Forelimb muscle (tissue), 1 donor: ENCODE measurements at regions not wholly inside any gene's neighbourhood (a gene's known extent, or its start where the extent isn't known, plus 50 kb on each side); places are given as distances from the start of the nearest gene placed in this dataset.

ENCODE experiments used
- DNase-seq: peaks from one replicate; pipeline ENCODE4 v3.0.0-alpha.2; 2013; ENCODE audit warnings: low read depth

DNA sequence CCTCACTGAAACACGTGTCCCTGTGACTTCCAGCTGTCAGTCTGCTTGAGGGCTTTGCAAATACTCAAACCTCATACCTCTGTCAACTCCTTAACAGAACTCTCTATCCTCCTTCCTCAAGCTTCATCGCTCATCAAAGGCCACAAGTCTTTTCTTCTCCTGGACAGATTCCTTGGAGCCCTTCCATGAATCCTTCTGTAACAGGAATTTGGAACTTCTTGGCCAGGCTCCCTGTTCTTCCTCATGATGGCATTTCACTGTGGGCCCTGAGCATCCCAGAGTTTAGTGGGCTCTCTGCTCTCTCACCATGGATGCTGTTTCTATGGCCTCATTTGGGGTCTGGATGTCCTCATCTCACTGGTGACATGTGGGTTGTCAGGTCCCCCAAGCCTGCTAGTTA, 105.0 kb upstream of the TLE3 start:
- DNase-seq: no peak

GRCh38 chr15:70201425-70201775, 103.7 kb upstream of the TLE3 start:
- no peak for DNase-seq

GRCh38 chr15:70200511-70201424, 103.1 kb upstream of the TLE3 start:
- DNase-seq: no peak

- DNase-seq: no peak
Measured at GRCh38 chr15:70199540-70200410, 102.1 kb upstream of the TLE3 start.

- DNase-seq: no peak
Measured at GRCh38 chr15:70199124-70199482, 101.4 kb upstream of the TLE3 start.

DNA sequence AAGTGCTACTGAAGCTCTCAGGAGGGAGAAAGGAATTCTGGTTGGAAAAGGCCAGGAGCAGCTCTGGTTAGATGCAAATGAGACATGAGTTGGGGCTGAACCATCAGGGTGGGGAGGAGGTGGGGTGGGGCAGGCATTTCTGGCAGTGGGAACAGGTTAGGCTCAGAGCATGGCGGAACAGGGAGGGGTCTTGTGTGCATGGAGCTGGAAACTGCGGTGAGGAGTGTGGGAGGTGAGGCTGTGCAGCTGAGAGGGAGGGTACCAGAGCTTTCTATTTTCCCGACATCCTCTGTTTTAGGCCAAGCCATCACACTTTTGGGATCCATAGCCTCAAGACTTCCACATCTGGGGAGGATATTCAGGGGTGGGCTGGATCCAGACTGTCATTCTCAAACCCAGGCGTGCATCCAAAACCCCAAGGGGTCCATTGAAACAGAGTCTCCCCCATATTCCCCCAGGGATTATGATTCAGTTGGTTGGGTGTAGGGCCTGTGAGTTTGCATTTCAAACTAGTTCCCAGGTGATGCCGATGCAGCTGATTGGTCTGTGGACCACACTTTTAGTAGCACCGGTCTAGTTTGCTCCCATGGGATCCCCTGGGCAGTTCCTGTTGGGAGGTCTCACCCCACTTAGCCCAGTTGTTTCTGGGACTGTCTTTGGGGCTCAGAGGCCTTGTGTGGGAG, 100.9 kb upstream of the TLE3 start:
- DNase-seq: no peak

- DNase-seq: no peak
Measured at GRCh38 chr15:70197945-70198361, 100.2 kb upstream of the TLE3 start.

DNA sequence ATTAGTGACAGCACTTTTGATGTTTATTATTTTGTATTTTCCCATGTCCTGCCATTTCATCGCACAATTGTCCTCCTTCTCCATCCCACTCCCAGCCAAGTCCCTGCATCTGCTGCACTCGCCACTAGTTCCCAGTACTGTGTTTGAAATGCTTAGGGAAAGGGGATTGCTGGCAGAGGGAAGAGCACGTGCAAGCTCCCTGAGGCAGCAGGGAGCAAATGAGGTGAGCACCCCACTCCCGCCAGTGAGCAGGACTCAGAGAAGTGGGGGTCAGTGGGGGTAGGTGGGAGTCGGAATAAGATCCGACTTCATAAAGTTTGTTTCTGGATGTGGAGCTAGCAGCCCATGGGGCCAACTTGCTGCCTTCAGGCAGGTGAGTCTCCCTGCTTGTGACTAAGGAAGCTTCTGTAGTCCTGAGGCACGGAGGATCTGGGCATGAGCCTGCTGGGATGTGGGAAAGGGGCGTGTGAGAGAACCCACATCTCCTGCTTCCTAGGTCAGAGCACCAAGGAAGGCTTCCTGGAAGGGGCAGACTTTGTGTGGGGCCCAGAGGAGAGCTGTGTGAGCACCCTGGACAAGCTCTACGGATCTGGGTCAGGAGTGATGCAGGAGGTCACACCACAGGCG, 99.7 kb upstream of the TLE3 start:
- DNase-seq: no peak

DNA sequence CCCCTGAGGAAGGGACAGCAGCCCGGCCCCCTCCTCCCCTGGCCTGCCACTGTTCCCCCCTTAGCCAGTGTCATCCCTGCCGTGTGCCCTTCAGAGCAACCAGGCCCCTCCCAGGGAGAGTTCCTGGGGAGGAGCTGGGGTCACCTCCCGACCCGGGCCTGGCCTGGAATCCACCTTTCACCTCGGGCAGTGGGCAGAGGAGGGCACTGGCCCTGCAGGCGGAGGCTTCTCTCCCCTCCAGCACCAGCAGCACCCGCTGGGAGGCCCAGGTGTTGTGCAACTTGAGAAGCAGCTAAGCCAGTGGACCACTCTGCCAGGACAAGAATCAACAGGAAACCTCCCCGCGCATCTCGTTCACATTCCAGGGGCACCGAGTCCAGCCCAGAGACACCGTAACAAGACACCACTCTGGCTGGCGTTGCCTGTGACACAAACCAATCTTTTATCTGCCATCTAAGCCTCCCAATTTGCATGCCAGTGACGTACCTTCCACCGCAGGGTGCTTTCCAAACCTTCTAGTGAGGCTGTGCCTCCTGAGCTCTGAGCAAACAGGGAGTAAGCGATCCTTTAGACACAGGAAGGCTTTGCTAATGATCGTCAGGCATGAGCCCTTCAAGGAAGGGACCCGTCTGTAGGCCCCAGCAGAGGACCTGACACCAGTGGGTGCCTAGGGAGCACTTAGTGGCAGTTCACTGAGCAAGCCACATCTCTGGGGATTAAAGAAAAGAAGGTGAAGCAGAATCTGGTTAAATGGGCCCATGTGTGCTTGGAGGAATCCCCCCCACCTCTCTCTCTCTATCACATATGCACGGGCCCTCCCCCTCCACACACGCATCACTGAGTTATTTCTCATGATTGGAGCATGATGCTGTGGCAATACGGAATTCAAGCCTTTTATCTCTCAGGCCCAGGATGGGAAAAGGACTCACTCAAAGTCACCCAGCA, 98.9 kb upstream of the TLE3 start:
- DNase-seq: no peak

DNA sequence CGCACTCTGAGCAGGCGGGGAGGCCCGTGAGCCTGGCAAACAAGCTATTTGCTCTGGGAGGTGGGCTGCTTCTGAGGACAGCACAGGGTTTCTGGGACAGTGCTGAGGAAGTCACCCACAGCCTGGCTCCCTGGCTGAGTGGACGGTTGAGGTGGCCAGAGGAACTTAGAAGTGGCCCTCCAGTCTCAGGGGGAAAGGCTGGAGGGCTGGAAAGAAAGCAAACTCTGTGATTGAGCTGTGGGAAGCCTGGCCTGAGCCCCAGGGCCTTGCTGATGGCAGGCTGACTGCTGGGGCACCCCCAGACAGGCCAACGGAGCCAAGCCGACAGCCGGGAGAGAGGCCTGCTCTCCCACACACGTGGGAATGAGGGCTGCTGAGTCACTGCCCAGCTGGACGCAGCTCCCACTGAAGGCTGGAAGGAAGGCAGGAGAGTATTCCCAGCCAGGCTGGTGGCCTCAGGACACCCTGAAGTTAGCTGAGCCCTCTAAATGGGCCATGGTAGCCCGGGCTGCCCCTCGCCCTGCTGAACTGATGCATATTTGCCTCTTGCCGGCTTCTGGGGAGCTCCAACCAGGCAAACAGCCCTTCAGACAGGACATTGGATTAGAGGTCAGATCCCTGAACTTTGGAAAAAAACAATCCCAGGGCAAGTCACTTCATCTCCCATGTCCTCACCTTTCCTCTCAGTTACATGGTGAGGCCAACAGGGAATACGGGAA, 98.0 kb upstream of the TLE3 start:
- no peak for DNase-seq

- DNase-seq: no peak
Measured at GRCh38 chr15:70195171-70195570, 97.5 kb upstream of the TLE3 start.

DNA sequence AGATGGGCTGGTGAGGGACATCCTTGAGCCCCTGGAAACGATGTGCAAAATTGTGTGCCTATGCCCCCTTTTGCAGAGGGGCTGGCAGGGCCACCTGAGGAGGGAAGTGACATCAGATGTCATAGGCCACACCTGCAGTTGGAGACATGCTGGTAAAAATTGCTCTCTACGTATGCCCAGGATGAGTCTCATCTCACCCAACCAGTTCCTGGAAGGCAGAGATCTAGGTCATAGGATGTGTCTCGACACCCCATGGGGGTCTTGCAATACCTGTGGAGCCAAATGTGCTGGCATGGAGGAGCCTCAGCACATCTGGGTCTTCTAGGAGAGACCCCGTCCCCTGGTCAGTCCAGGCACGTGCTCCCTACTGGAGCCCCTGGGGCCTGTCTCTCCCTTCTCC, 96.5 kb upstream of the TLE3 start:
- no peak for DNase-seq

DNA sequence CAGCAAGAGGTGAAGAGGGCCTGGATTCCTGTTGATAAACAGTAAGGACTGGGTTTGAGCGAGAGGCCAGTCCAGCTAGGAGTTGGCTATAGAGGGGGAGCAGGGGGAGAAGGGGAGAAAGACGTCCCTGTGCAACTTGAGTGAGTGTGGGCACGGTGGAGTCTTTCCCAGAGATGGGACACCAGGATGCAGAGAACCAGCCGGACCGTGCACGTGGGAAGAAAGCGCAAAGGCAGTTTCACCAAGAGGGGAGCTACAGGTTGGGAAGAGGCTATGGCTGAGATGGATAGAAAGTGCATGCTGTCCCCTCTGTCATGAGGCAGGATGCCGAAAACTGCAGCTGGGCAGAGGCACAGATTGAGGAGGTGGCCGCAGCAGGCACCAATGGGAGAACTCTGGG, 96.0 kb upstream of the TLE3 start:
- no peak for DNase-seq

DNA sequence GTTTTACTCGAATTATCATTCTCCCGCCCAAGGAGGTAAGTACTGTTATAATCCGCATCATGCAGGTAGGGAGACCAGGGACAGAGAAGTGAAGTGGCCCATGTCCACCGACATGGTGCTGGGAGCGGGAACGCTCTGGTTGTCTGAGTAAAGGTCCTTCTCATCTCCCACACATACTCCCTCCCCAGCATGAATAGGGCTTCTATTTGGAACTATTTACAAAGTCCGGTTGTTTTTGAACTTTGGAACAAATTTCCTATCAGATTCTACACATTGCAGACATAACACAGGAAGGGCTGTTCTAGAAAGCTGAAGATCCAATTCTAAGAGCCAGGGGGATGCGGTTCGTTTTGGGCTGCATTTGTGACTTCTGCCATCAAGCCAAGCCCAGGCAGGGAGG, 94.8 kb upstream of the TLE3 start:
- DNase-seq: no peak

DNA sequence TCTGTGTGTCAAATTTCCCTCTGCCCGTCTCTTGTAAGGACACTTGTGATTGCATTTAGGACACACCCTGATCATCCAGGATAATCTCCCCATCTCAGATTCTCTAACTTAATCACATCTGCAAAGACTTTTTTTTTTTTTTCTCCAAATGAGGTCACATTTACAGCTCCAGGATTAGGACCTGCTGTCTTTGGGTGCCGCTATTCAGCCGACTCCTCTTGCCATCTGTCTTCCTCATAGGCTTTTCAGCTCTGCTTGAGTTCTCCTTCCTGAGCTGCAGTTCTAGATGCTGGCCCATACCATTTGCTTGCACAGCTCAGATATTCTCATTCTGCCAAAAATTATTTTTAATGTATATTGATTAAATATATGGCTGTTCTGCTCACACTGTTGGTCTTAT, 94.3 kb upstream of the TLE3 start:
- DNase-seq: no peak

DNA sequence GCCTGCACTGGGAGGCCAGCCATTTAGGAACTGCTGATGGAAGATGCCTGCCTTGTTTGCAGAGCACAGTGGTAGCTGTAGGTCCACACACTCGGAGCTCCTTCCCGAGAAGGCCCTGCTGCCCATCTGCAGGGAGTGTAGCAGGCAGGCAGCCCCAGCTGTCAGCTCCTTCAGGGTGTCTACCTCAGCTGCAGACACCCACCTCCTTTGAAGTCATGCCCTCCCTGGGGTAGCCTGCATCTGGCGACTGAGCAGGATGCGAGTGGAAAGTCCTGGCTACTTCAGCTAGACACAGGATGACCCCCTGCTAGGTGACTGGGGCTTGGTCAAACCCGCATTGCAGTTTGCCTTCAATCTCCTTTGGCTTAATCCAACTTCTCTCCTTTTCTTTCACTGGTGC, 93.2 kb upstream of the TLE3 start:
- no peak for DNase-seq

DNA sequence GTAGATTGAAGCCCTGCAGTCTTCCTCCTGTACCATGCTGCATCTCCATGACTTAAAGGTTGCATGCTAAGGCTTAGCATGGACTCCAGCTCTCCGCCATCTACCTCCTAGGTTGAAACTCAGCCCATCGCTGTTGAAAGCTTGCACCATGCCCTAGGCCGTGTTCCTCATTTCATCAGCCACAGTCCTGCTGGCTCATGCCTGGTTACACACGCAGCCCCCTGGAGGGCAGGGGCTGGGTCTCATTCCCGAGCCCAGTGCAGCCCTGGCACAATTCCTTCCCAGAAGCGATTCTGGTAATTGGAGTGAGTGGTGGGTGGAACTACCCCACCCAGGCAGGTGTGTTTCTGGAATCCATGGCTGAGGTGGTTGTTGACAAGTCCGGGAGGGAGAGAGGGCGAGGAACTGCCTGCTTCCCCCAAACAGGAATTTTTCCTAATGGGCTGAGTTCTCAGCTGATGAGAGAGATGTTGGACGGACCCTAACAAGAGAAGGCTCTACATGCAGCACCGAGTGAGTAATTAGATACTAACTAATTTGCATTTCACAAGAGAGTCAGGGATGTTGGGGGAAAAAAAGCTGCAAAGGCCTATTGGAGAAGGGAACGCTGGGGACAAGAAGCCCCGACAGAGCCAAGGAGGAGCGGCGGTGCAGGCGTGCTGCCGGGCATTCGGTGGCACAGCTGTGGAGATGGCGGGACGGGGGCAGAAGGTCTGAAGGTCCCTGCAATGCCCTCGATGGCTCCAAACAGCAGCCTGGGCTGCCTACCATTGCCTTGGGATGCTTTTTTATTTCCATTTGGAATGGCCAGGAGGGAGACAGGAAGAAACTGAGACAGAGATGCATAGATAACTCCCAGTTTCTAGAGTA, 92.3 kb upstream of the TLE3 start:
- no peak for DNase-seq

DNA sequence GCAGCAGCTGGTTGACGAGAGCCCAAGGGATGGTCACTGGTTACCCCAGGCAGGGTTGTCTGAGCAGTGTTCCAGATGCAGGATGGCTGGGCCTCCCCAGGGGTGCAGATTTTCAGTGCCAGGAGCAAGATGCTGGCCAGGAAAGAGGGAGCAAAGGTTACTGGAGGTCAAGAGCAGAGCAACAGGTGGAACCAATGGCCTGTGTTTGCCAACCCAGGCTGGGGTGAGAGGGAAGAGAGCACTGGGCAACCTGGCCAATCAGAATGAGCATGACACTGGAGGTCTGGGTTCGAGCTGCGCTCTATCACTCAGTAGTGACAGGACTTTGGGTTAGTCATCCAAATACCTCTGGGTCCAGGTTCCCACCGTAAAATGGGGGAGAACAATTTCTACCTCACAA, 90.6 kb upstream of the TLE3 start:
- DNase-seq: no peak

- DNase-seq: no peak
Measured at GRCh38 chr15:70187331-70187730, 89.6 kb upstream of the TLE3 start.
